GM18502 (cell line): ENCODE measurements at regions not wholly inside any gene's neighbourhood (a gene's known extent, or its start where the extent isn't known, plus 50 kb on each side); places are given as distances from the start of the nearest gene placed in this dataset.
"Not testable (repeated sequence)": the region's sequence is repeated elsewhere in the genome, so short reads cannot be mapped to it uniquely, and the experiment has no call there.

Experiments
- ATAC-seq: cut with Tn5 transposase; IDR thresholded peaks from one replicate; pipeline ENCODE4 v1.9.1; 2021; ENCODE audit warnings: mild to moderate bottlenecking; ENCODE audit not compliant: unreplicated experiment, poor library complexity

DNA sequence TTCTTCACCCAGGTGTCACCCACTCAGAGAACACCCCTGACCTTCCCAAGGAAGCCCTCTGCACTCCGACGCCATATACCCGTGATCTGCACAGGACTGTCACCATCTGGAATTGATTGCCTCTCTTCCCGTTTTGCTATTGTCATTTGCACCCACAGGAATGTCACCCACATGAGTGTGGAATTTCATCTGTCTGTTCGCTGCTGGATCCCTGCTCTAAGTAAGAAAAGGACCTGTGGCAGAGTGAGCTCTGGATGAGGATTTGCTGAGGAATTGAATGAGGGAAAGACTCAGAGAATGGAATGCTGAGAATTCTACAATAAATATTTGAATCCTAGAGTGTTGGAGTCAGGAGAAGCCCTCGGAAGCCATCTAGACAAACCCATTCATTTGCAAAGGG lies 233.6 kb upstream of the SULF2 start:
- not testable (repeated sequence) for ATAC-seq

DNA sequence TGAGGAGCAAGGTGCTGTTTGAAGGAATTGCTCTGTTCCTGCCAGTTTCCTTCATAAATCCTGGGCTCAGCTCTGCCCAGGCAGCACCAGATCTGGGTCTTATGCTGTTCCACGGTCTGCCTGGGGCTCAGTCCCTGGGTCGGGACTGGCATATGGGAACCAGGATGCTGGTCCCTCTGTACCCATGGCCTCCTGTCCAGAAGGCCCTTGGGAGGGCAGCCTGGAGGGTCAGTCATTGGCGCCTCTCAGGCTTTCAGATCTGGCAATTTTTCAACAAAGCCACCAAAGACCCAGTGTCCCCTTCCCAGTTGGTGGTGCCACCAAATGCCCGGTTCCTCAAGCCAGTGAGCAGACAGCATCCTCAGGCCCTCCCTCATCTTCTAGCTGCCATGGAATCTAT lies 232.7 kb upstream of the SULF2 start:
- no peak for ATAC-seq

DNA sequence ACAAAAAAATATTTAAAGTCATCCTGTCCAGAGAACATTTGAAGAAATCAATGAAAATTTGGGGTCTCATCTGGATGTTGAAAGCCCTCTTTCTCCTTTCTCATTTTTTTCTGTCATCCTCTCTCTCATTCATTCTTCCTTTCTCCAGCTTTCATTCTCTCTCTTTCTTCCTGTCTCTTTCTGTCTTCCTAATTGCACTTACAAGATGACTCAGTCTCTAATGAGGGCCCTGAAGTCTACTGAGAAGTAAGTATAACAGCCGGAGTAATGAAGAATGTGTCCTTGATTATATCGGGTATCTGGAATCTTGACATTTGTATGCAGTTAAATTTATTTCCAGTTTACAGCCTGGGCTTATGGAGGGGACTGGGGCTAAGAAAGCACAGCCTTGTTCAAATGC lies 232.2 kb upstream of the SULF2 start:
- no peak for ATAC-seq

- ATAC-seq = no peak
These were observed 230.9 kb upstream of the SULF2 start for GRCh38 chr20:48015943-48016723.

- no peak for ATAC-seq
These were observed 230.0 kb upstream of the SULF2 start for GRCh38 chr20:48015141-48015910.

DNA sequence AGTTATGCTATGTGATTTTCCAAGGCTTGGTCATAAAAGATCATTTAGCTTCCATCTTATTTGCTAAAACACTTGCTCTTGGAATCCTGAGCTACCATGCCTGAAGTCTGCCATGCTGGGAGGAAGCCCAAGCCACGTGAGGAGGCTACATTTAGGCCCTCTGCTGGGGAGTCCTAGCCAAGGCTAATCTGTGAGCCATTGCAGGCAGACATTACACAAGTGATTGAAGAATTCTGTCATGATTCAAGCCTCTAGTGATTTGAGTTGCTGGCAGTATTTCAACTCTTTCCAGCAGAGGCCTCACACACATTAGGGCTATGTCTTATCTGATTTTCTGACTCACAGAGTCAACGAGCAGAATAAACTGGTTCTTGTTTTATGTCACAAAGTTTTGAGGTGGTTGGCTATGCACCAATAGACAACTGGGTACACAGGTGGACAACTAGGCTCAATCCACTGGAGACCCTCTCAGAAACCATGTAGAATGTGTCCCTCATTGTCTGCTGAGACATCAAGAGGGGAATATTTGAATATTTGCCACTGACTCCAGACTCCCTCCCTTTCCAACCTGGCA lies 227.2 kb upstream of the SULF2 start:
- no peak for ATAC-seq

- ATAC-seq = no peak
These were observed 225.7 kb upstream of the SULF2 start for GRCh38 chr20:48011025-48011424.

DNA sequence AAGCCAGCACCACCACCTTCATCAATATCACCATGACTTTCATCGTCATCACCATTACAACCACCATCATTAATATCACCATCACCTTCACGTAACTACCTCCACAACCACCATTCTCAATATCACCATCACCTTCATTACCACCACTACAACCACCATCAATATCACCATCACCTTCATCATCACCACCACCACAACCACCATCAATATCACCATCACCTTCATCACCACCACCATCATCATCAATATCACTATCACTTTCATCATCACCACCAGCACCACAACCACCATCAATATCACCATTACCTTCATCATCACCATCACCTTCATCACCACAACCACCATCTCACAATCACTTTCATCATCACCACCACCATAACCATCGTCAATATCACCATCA lies 225.3 kb upstream of the SULF2 start:
- ATAC-seq = no peak

DNA sequence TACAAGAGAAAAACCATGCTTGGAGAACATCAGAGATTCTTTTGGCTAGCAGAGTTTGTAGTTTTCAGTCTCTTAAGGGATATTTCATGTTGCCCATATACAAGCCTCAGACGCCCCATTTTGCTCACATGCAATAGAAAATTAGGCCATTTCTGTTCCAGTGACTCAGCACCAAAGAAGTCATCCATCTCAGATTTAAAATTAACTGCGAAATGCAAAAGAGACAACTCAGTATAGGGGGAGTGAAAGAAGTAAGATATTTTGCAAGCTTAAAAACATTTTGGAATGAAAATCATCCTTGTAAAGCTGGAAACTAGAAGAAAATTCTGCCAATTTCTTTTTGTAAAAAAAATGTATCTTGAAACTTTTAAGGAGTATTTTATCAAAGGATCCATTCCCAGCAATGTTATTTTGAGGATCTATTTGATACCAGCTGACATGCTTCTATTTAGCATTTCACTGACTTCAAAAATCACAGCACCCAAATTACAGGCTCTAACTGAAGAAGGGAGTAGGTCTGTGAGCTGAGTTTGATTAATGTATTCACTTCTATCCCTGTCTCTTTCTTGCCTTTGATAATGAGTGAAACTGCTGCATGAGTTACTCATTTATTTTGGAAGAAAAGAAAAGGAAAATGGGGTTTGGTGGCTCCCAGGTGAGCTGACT lies 223.7 kb upstream of the SULF2 start:
- ATAC-seq = no peak

DNA sequence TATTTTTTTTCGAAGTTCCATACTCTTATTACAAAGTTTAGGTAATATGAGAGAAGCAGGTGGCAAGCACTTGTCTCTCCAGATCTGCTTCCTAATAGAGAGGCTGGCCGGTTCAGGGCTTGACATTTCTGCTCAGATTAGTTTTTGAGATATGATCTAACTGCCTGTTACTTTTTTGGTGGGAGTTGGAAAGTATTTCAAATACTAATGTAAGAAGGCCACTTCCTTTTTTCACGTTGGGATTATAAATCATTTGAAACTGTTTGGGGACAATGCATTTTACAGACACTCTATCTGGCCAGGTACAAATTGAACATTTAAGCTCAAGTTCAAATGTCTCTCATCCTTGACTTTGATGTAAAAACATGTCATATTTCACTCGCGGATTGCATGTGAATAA lies 222.1 kb upstream of the SULF2 start:
- no peak for ATAC-seq

GRCh38 chr20:48006036-48006833 lies 221.0 kb upstream of the SULF2 start:
- no peak for ATAC-seq

DNA sequence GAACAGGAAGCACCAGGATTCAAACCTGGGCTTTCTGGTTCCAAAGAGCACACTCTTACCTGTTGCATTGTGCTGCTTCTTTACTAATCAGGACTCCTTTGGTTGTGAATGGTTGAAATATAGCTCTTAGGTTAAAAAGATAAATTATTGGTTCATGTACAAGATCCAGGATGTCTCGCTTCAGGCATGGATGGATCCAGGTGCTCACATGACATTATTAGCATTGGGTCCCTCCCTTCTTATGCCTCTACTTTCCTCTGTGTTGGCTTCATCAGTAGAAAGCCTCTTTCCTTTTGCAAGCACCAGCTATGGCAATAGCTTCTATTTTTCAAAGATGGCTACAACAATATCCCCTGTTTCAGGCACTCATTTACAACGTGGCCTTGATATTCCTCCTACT lies 217.7 kb upstream of the SULF2 start:
- no peak for ATAC-seq

- ATAC-seq = peak; percentile 90
These were observed 217.3 kb upstream of the SULF2 start for GRCh38 chr20:48002517-48002970.

GRCh38 chr20:47999166-47999565 lies 213.9 kb upstream of the SULF2 start:
- ATAC-seq = no peak

DNA sequence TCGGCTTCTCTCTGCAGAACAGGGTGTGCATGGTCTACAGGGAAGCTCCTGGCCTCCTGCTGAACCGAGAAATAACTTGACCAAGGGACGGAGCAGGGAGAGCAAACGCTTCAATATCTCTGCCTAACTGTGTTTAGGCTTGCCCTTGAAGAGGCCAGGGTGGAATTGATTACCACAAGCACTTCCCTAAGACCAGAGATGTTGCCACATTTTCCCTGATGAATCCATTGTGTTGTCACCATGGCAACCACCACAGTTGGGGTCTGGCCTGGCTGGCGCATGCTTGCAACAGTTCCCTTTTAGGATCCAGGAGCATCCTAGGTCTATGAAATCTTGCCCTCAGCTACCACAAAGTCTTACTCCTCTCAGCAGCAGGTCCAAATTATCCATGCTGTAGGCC lies 213.5 kb upstream of the SULF2 start:
- ATAC-seq = no peak

DNA sequence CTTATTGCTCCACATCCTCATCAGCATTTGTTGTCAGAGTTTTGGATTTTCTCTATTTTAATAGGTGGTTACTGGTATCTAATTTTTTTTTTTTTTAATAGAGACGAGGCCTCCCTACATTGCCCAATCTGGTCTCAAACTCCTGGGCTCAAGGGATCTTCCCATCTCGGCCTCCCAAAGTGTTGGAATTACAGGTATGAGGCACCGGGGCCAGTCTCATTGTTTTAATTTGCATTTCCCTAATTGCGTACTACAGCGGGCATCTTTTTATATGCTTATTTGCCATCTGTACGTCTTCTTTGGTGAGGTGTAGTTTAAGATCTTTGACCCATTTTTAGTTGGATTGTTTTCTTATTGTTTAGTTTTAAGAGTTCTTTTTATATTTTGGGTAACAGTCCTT lies 210.4 kb upstream of the SULF2 start:
- no peak for ATAC-seq

DNA sequence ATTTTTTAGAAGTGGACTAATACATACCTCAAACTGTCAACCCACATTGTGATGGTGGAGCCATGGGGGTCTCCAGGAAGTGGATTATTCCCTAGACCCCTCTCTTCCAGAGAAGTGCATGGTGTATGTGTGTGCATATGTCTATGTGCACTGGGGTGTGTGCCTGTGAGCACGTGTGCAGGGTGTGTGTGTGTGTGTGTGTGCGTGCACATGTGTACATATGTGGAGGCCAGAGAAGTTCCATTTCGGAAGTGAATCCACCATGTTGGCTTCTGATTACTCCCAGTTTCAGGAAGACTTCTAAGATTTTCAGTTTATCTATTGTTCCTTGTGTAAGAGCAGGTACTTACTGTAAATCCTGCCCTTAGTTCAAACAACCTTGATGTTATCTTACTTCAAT lies 208.5 kb upstream of the SULF2 start:
- no peak for ATAC-seq

GRCh38 chr20:47993035-47993755 lies 207.9 kb upstream of the SULF2 start:
- no peak for ATAC-seq

DNA sequence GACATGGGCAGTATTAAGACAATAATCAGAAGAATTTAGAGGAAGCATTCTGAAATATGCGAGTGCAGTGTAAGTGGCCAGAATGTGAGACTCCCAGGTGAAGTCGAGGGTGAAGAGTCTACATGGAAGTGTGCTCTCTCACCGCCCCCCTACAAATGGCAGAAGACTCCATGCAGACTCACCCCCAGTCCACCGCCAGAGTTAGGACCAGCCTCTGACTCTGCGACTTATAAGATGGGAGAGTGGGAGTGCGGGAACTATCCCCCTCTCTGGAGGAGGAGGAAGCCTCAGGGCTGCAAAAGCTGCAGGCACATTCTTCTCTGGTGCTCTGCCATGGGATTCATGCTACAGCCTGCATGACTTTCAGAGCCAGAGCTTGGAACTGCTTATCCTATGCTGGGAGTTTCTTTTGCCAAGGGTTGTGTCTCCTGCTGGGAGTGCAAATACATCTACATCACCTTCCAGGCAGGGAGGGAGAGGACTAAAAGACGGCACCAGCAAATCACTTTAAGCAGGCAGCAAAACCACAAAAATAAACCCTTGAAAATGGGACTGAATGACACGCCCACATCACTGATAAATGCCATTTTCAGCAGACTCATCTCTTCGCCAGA lies 206.7 kb upstream of the SULF2 start:
- ATAC-seq = no peak
